HepG2 (cell line): ENCODE measurements at regions not wholly inside any gene's neighbourhood (a gene's known extent, or its start where the extent isn't known, plus 50 kb on each side); places are given as distances from the start of the nearest gene placed in this dataset.

Experiments
- ATAC-seq: fragments of 200-7000 bp; cut with Tn5 transposase; 3 replicates; pipeline ENCODE4 v1.9.1; 2020; ENCODE audit warnings: mild to moderate bottlenecking, moderate library complexity
- BruUV-seq: library from RNA; stranded (reverse); fragments of 400-500 nt; replicated peaks from 2 replicates; lab custom pipeline; 2021; lab: Mats Ljungman, UMichigan
- CTCF ChIA-PET: fragments of 300-600 bp; formaldehyde crosslinking; extraction: SDS; loops from one replicate; lab custom pipeline; 2021; ENCODE audit warnings: low total read pairs, inconsistent platforms, low intra/inter-chr PET ratio; lab: Yijun Ruan, JAX
- POLR2A ChIA-PET: fragments of 350-600 bp; sonication (Branson Sonifier 250); formaldehyde crosslinking; loops from one replicate; lab custom pipeline; 2020; ENCODE audit warnings: antibody characterized with exemption, inconsistent platforms; lab: Yijun Ruan, JAX
- DNase-seq: peaks from one replicate; pipeline ENCODE4 v3.0.0-alpha.2; 2015; ENCODE audit warnings: low spot score
- FAIRE-seq: peaks from 3 replicates; lab custom pipeline; 2011; peaks lifted over from hg19 to GRCh38; lab: Jason Lieb, UNC
- H2AFZ ChIP-seq: one replicate; pipeline ENCODE4 v1.6.1; 2011; ENCODE audit warnings: low read length, inconsistent platforms
- H3K27ac ChIP-seq: fragments of 300-600 bp; 3 replicates; pipeline ENCODE4 v1.8.0; 2011; ENCODE audit warnings: mixed run types, mild to moderate bottlenecking, mixed read lengths, low read length, inconsistent platforms; ENCODE audit not compliant: insufficient read depth; ENCODE audit errors: extremely low read length
- H3K27me3 ChIP-seq, 2 experiments: fragments of 200-600 bp in 1 of 2; 2 replicates in 1 of 2; 3 replicates in 1 of 2; pipeline versions ENCODE4 v1.6.0 to v1.8.0; 2011; ENCODE audit warnings: low read length in 2 of 2, mild to moderate bottlenecking in 2 of 2, moderate library complexity in 2 of 2, inconsistent platforms in 1 of 2; ENCODE audit not compliant: insufficient read depth in 2 of 2, control insufficient read depth in 1 of 2
- H3K36me3 ChIP-seq, 2 experiments: fragments of 200-600 bp in 1 of 2; replicated peaks in 1 of 2; 2 replicates in 1 of 2; 3 replicates in 1 of 2; pipeline versions ENCODE4 v1.5.1 to v1.8.0; 2011; ENCODE audit warnings: low read length in 2 of 2, inconsistent platforms in 1 of 2; ENCODE audit not compliant: insufficient read depth in 2 of 2, control insufficient read depth in 1 of 2
- H3K4me1 ChIP-seq: 2 replicates; pipeline ENCODE4 v1.5.1; 2012; ENCODE audit warnings: low read length, inconsistent platforms; ENCODE audit not compliant: insufficient read depth
- H3K4me2 ChIP-seq: 2 replicates; pipeline ENCODE4 v1.6.0; 2011; ENCODE audit warnings: low read depth, low read length, inconsistent platforms
- H3K4me3 ChIP-seq, 3 experiments: fragments of 200-600 bp in 1 of 3; sonication (generic), shearing (Covaris generic) in 1 of 3; replicated peaks in 1 of 3; 2 replicates each; pipeline ENCODE4 v1.5.1; 2011 to 2016; ENCODE audit warnings: low read length in 3 of 3, inconsistent platforms in 2 of 3, low read depth in 2 of 3, mild to moderate bottlenecking in 2 of 3, control low read depth in 1 of 3, mixed read lengths in 1 of 3; ENCODE audit not compliant: insufficient read depth in 1 of 3
- H3K79me2 ChIP-seq: one replicate; pipeline ENCODE4 v1.6.1; 2011; ENCODE audit warnings: low read length, inconsistent platforms; ENCODE audit not compliant: insufficient read depth
- H3K9ac ChIP-seq: 2 replicates; pipeline ENCODE4 v1.6.0; 2011; ENCODE audit warnings: mild to moderate bottlenecking, low read depth, low read length, inconsistent platforms; ENCODE audit not compliant: insufficient read depth
- H3K9me3 ChIP-seq: 2 replicates; pipeline ENCODE4 v1.5.1; 2012; ENCODE audit warnings: mild to moderate bottlenecking, low read length
- H4K20me1 ChIP-seq: 2 replicates; pipeline ENCODE4 v1.6.0; 2011; ENCODE audit warnings: inconsistent platforms, mild to moderate bottlenecking, low read length, moderate library complexity; ENCODE audit not compliant: insufficient read depth
- CENPT ChIP-seq: sonication (generic); formaldehyde crosslinking; IDR thresholded peaks from 2 replicates; pipeline ENCODE4 v1.8.0; 2022; ENCODE audit warnings: low read depth, mild to moderate bottlenecking, moderate library complexity, missing genetic modification reagents
- ETV5 ChIP-seq: IDR thresholded peaks from 2 replicates; pipeline ENCODE4 v1.6.1; 2018; ENCODE audit warnings: missing biosample characterization, missing genetic modification reagents, inconsistent platforms, borderline replicate concordance
- HMG20B ChIP-seq: conservative IDR thresholded peaks from 2 replicates; pipeline ENCODE4 v1.6.1; 2016; ENCODE audit warnings: missing genetic modification reagents, missing compliant biosample characterization
- KLF9 ChIP-seq: IDR thresholded peaks from 2 replicates; pipeline ENCODE4 v1.6.1; 2016; ENCODE audit warnings: low read depth
- NCOA1 ChIP-seq: sonication (generic); formaldehyde crosslinking; IDR thresholded peaks from 2 replicates; pipeline ENCODE4 v1.9.0; 2021; ENCODE audit warnings: missing genetic modification reagents
- PBX3 ChIP-seq: sonication (generic); formaldehyde crosslinking; IDR thresholded peaks from 2 replicates; pipeline ENCODE4 v1.8.1; 2023; ENCODE audit warnings: missing genetic modification reagents, inconsistent platforms, borderline replicate concordance
- POLR2AphosphoS2 ChIP-seq: IDR thresholded peaks from 2 replicates; pipeline ENCODE4 v1.6.1; 2011; ENCODE audit warnings: low read depth, low read length, improper control_type of control experiment
- RFX1 ChIP-seq: fragments of 450-650 bp; IDR thresholded peaks from 2 replicates; pipeline ENCODE4 v1.6.1; 2017
- SP140L ChIP-seq: sonication (generic); formaldehyde crosslinking; IDR thresholded peaks from 2 replicates; pipeline ENCODE4 v1.4.0; 2020; ENCODE audit warnings: missing genetic modification reagents, borderline replicate concordance
- YEATS4 ChIP-seq: sonication (generic); formaldehyde crosslinking; IDR thresholded peaks from 2 replicates; pipeline ENCODE4 v1.4.0; 2020; ENCODE audit warnings: missing genetic modification reagents, borderline replicate concordance
- ZBTB7B ChIP-seq: sonication (generic); formaldehyde crosslinking; IDR thresholded peaks from 2 replicates; pipeline ENCODE4 v1.4.0; 2020; ENCODE audit warnings: missing genetic modification reagents
- ZFP91 ChIP-seq: sonication (generic); formaldehyde crosslinking; IDR thresholded peaks from 2 replicates; pipeline ENCODE4 v1.9.0; 2022; ENCODE audit warnings: missing genetic modification reagents, mild to moderate bottlenecking, borderline replicate concordance
- ZNF235 ChIP-seq: sonication (generic); formaldehyde crosslinking; IDR thresholded peaks from 2 replicates; pipeline ENCODE4 v1.8.1; 2023; ENCODE audit warnings: mild to moderate bottlenecking, missing genetic modification reagents, borderline replicate concordance
- ZNF280D ChIP-seq: sonication (generic); formaldehyde crosslinking; IDR thresholded peaks from 2 replicates; pipeline ENCODE4 v1.5.1; 2020; ENCODE audit warnings: mild to moderate bottlenecking, missing genetic modification reagents
- ZNF282 ChIP-seq: fragments of 450-650 bp; IDR thresholded peaks from 2 replicates; pipeline ENCODE4 v1.6.1; 2018; ENCODE audit not compliant: partially characterized antibody
- ZNF556 ChIP-seq: sonication (generic); formaldehyde crosslinking; IDR thresholded peaks from 2 replicates; pipeline ENCODE4 v1.4.0; 2020; ENCODE audit warnings: mild to moderate bottlenecking, missing genetic modification reagents, borderline replicate concordance
- ZNF678 ChIP-seq: sonication (generic); formaldehyde crosslinking; IDR thresholded peaks from 2 replicates; pipeline ENCODE4 v1.4.0; 2020; ENCODE audit warnings: mild to moderate bottlenecking, missing genetic modification reagents
- WGBS: methylation state at CpG from one replicate; pipeline ENCODE4 v1.1.6; 2017; ENCODE audit warnings: low lambda C conversion rate; 5-methylcytosine and 5-hydroxymethylcytosine counted together
- in situ Hi-C: cut with HindIII; loops from 2 replicates; pipeline ENCODE4 v1.10.0; 2017; ENCODE audit warnings: low pct_unique_long_range_greater_than_20kb; ENCODE audit not compliant: extremely low pct_ligation_motif_present
- intact Hi-C: fragments of 100-400 bp; cut with micrococcal nuclease; formaldehyde crosslinking; loops from one replicate; pipeline ENCODE4 v1.10.0; 2022; ENCODE audit not compliant: unreplicated experiment

GRCh38 chr12:98291828-98292227 is 223.6 kb upstream of the TMPO start:
- Histone ChIP-seq H3K9me3 (no peaks in the 10 kb centered on the region), H4K20me1 (no peaks in the 10 kb centered on the region), H3K36me3 (no peaks in the 10 kb centered on the region), H3K27me3 (no peaks in the 10 kb centered on the region), H2AFZ (no peak overlapping the region), H3K4me3 (no peak overlapping the region), H3K4me2 (no peak overlapping the region), H3K9ac (no peak overlapping the region), H3K4me1 (no peaks in the 10 kb centered on the region), H3K27ac (no peak overlapping the region), H3K79me2 (no peaks in the 10 kb centered on the region)
- FAIRE-seq: no peak
- 6% methylated on average over 4 of the region's 4 CpGs for WGBS
- ATAC-seq: no peak
- DNase-seq: no peak
- intact Hi-C loops (no loop called here), in situ Hi-C loops (no loop called here)
- ChIA-PET CTCF (no interaction called here), POLR2A (no interaction called here)
- BruUV-seq: no TSS peak
- TF ChIP-seq SP140L (CRISPR knock-in tag) (no peak), ZNF556 (CRISPR knock-in tag) (no peak), ZFP91 (CRISPR knock-in tag) (no peak), ZNF678 (no peak), ZNF280D (CRISPR knock-in tag) (no peak), NCOA1 (CRISPR knock-in tag) (no peak), ZBTB7B (no peak), PBX3 (CRISPR knock-in tag) (no peak), ZNF235 (no peak), ETV5 (CRISPR knock-in tag) (no peak), CENPT (no peak), HMG20B (CRISPR knock-in tag) (no peak), ZNF282 (no peak), RFX1 (no peak), KLF9 (no peak), POLR2AphosphoS2 (no peak), YEATS4 (no peak)
